ENCODE measurements at regions not wholly inside any gene's neighbourhood (a gene's known extent, or its start where the extent isn't known, plus 50 kb on each side); places are given as distances from the start of the nearest gene placed in this dataset.

GRCh38 chr9:28260330-28260729, 687.0 kb upstream of the C9orf72 start:
- Histone ChIP-seq H4K20me1 (ENCODE audit: insufficient read depth, low read length) (no peaks in the 10 kb centered on the region), H3K4me2 (ENCODE audit: low read length) (no peak overlapping the region), H3K4me1 (ENCODE audit: insufficient read depth, low read length, severe bottlenecking) (no peaks in the 10 kb centered on the region), H3K27me3 (ENCODE audit: insufficient read depth, low read length) (no peaks in the 10 kb centered on the region), H3K9me3 (ENCODE audit: low read length) (no peaks in the 10 kb centered on the region), H3K27ac (ENCODE audit: low read depth, low read length, poor library complexity, severe bottlenecking) (no peak overlapping the region), H2AFZ (ENCODE audit: low read length) (no peak overlapping the region), H3K9me2 (ENCODE audit: low read depth, low read length) (no peaks in the 10 kb centered on the region), H3K9ac (ENCODE audit: low read length) (no peak overlapping the region), H3K79me2 (ENCODE audit: insufficient read depth, low read length) (no peaks in the 10 kb centered on the region), H3F3A (ENCODE audit: insufficient read depth, low read length) (no peaks in the 10 kb centered on the region), H3K4me3 (ENCODE audit: low read depth, low read length, poor library complexity, severe bottlenecking) (no peak overlapping the region), H3K36me3 (ENCODE audit: insufficient read depth, low read length) (no peaks in the 10 kb centered on the region)
- TF ChIP-seq EZH2 (IDR thresholded peaks at IDR 0.05; ENCODE audit: borderline replicate concordance, low read length) (no peak), CTCF (IDR thresholded peaks at IDR 0.05; ENCODE audit: low read length) (no peak)

GRCh38 chr9:28264368-28264767, 691.1 kb upstream of the C9orf72 start:
- Histone ChIP-seq H3F3A (ENCODE audit: insufficient read depth, low read length) (no peaks in the 10 kb centered on the region), H3K9me3 (ENCODE audit: low read length) (no peaks in the 10 kb centered on the region), H3K9me2 (ENCODE audit: low read depth, low read length) (no peaks in the 10 kb centered on the region), H3K36me3 (ENCODE audit: insufficient read depth, low read length) (no peaks in the 10 kb centered on the region), H3K4me1 (ENCODE audit: insufficient read depth, low read length, severe bottlenecking) (no peaks in the 10 kb centered on the region), H3K4me3 (ENCODE audit: low read depth, low read length, poor library complexity, severe bottlenecking) (no peak overlapping the region), H3K79me2 (ENCODE audit: insufficient read depth, low read length) (no peaks in the 10 kb centered on the region), H3K9ac (ENCODE audit: low read length) (no peak overlapping the region), H3K27ac (ENCODE audit: low read depth, low read length, poor library complexity, severe bottlenecking) (no peak overlapping the region), H3K27me3 (ENCODE audit: insufficient read depth, low read length) (no peaks in the 10 kb centered on the region), H2AFZ (ENCODE audit: low read length) (no peak overlapping the region), H4K20me1 (ENCODE audit: insufficient read depth, low read length) (no peaks in the 10 kb centered on the region), H3K4me2 (ENCODE audit: low read length) (no peak overlapping the region)
- TF ChIP-seq EZH2 (IDR thresholded peaks at IDR 0.05; ENCODE audit: borderline replicate concordance, low read length) (no peak), CTCF (IDR thresholded peaks at IDR 0.05; ENCODE audit: low read length) (no peak)

GRCh38 chr9:28267351-28267750, 694.1 kb upstream of the C9orf72 start:
- H3K27ac ChIP-seq (ENCODE audit: low read depth, low read length, poor library complexity, severe bottlenecking), result no peak overlapping the region
- no peak overlapping the region for H3K9ac ChIP-seq (ENCODE audit: low read length)
- H3F3A ChIP-seq (ENCODE audit: insufficient read depth, low read length), result no peaks in the 10 kb centered on the region
- no peaks in the 10 kb centered on the region for H3K27me3 ChIP-seq (ENCODE audit: insufficient read depth, low read length)
- H3K4me1 ChIP-seq (ENCODE audit: insufficient read depth, low read length, severe bottlenecking), result no peaks in the 10 kb centered on the region
- no peak overlapping the region for H3K4me3 ChIP-seq (ENCODE audit: low read depth, low read length, poor library complexity, severe bottlenecking)
- no peaks in the 10 kb centered on the region for H3K9me2 ChIP-seq (ENCODE audit: low read depth, low read length)
- no peaks in the 10 kb centered on the region for H3K79me2 ChIP-seq (ENCODE audit: insufficient read depth, low read length)
- H3K9me3 ChIP-seq (ENCODE audit: low read length), result no peaks in the 10 kb centered on the region
- no peak overlapping the region for H2AFZ ChIP-seq (ENCODE audit: low read length)
- no peak for TF ChIP-seq EZH2 (IDR thresholded peaks at IDR 0.05; ENCODE audit: borderline replicate concordance, low read length)
- TF ChIP-seq CTCF (IDR thresholded peaks at IDR 0.05; ENCODE audit: low read length), result no peak
- H3K36me3 ChIP-seq (ENCODE audit: insufficient read depth, low read length), result no peaks in the 10 kb centered on the region
- H3K4me2 ChIP-seq (ENCODE audit: low read length), result no peak overlapping the region
- no peaks in the 10 kb centered on the region for H4K20me1 ChIP-seq (ENCODE audit: insufficient read depth, low read length)
